WERI-Rb-1 (cell line): ENCODE measurements at regions not wholly inside any gene's neighbourhood (a gene's known extent, or its start where the extent isn't known, plus 50 kb on each side); places are given as distances from the start of the nearest gene placed in this dataset.

Source experiments
- DNase-seq: peaks from one replicate; pipeline ENCODE4 v3.0.0-alpha.2; 2020
- H3K27ac ChIP-seq: fragments of 250-450 bp; sonication (Bioruptor Pico); 2 replicates; pipeline ENCODE4 v1.5.1; 2020; ENCODE audit warnings: mild to moderate bottlenecking, moderate library complexity
- H3K27me3 ChIP-seq: fragments of 250-450 bp; sonication (Bioruptor Pico); 2 replicates; pipeline ENCODE4 v1.5.1; 2021; ENCODE audit warnings: mild to moderate bottlenecking, low read depth, moderate library complexity; ENCODE audit not compliant: insufficient read depth, severe bottlenecking
- H3K36me3 ChIP-seq: fragments of 250-450 bp; sonication (Bioruptor Pico); 2 replicates; pipeline ENCODE4 v1.5.1; 2020; ENCODE audit warnings: mild to moderate bottlenecking, moderate library complexity
- H3K4me3 ChIP-seq: 2 replicates; pipeline ENCODE4 v1.5.1; 2011; ENCODE audit warnings: low read depth, mild to moderate bottlenecking, control low read depth, low read length
- H3K9me3 ChIP-seq: fragments of 250-450 bp; sonication (Bioruptor Pico); 2 replicates; pipeline ENCODE4 v1.5.1; 2021; ENCODE audit warnings: mild to moderate bottlenecking, moderate library complexity; ENCODE audit not compliant: severe bottlenecking
- TF ChIP-seq, protein P1 (sequence below): IDR thresholded peaks from 2 replicates; pipeline ENCODE4 v1.5.1; 2011; ENCODE audit warnings: low read depth, mild to moderate bottlenecking, control low read depth, inconsistent platforms, low read length

DNA sequence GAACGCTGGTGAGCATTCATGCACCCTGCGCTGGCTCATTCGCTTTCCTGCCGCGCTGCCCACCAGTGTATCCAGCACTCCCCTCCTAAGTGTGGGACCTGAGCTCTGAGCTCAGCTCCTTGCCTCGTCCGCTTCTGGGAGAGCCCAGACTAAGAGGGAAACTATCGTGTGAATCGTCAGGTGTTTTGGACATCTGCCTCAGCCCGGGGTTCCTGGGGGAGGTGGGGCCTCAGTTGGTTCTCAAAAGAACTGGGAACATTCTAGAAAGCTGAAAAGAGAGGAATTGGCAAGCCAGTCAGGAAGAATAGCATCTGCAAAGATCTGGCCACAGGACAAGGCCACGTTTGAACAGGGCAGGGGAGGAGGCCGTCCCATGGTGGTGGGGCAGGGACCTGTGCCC lies 205.4 kb upstream of the CIBAR2 start:
- no peaks in the 10 kb centered on the region for H3K9me3 ChIP-seq
- H3K27ac ChIP-seq = no peak overlapping the region
- no peak for DNase-seq
- H3K36me3 ChIP-seq = no peaks in the 10 kb centered on the region
- H3K27me3 ChIP-seq = no peaks in the 10 kb centered on the region
- TF ChIP-seq, protein P1, sequence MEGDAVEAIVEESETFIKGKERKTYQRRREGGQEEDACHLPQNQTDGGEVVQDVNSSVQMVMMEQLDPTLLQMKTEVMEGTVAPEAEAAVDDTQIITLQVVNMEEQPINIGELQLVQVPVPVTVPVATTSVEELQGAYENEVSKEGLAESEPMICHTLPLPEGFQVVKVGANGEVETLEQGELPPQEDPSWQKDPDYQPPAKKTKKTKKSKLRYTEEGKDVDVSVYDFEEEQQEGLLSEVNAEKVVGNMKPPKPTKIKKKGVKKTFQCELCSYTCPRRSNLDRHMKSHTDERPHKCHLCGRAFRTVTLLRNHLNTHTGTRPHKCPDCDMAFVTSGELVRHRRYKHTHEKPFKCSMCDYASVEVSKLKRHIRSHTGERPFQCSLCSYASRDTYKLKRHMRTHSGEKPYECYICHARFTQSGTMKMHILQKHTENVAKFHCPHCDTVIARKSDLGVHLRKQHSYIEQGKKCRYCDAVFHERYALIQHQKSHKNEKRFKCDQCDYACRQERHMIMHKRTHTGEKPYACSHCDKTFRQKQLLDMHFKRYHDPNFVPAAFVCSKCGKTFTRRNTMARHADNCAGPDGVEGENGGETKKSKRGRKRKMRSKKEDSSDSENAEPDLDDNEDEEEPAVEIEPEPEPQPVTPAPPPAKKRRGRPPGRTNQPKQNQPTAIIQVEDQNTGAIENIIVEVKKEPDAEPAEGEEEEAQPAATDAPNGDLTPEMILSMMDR = no peak
- H3K4me3 ChIP-seq = no peak overlapping the region

DNA sequence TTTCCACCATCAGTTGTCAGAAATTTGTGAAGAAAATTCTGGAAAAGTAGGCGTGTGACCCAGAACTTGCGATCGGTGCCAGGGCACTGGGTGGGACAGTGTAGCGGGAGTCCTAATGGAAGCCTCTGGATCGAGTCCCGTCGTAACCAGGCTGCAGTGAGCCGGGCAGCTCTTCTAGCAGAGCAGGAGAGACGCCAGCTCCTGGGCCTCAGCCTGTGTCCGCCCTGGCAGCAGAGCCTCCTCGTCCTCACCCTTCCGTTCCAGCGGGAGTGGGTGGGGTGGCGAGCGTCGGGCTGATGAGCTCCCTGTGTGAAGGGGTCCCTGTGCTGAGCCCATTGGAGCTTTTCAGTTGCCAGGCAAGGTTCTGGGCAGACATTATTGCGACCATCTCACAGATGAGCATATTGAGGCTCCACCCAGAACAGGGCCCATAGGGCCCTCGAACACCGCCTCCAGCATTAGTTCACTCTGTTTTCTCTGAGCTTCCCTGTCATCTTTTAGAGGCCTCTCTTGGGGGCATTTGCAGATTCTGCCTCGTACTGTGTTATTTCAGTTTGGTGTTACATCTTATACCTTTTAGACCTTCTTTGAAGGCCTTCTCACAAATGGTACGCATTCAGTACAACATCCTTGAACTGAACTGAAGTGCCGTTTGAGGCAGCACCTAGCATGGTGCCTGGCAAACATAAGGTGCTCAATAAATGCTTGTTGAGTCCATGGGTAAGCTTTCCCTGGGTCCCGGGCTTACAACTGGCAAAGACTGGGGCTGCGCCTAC lies 207.1 kb upstream of the CIBAR2 start:
- TF ChIP-seq, protein P1 = no peak
- H3K4me3 ChIP-seq = no peak overlapping the region
- H3K9me3 ChIP-seq = no peaks in the 10 kb centered on the region
- no peak overlapping the region for H3K27ac ChIP-seq
- no peaks in the 10 kb centered on the region for H3K27me3 ChIP-seq
- H3K36me3 ChIP-seq = no peaks in the 10 kb centered on the region
- DNase-seq = no peak

DNA sequence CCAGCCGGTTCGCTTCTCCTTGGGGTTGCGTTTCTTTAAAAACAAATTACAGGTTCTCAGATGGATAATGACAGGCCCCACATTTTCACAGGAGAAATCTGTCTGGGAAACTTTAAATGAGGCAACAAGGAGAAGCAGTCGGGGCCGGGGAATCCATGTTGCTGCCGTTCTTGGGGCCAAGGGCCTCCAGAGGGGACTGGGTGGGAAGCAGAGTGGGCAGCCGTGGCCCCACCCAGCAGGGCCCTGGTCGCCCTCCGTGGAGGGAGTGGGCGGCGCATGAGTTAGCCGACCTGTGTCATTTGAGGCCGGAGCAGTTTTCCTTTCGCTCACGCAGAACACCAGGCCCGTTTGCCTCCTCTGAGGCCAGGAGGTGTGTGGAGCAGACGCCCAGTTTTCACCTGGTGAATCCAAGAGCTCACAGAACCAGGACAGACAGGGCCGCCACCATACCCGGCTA lies 207.7 kb upstream of the CIBAR2 start:
- H3K4me3 ChIP-seq = no peak overlapping the region
- TF ChIP-seq, protein P1 = no peak
- H3K27me3 ChIP-seq = no peaks in the 10 kb centered on the region
- H3K36me3 ChIP-seq = no peaks in the 10 kb centered on the region
- no peak overlapping the region for H3K27ac ChIP-seq
- DNase-seq = no peak
- H3K9me3 ChIP-seq = no peaks in the 10 kb centered on the region

DNA sequence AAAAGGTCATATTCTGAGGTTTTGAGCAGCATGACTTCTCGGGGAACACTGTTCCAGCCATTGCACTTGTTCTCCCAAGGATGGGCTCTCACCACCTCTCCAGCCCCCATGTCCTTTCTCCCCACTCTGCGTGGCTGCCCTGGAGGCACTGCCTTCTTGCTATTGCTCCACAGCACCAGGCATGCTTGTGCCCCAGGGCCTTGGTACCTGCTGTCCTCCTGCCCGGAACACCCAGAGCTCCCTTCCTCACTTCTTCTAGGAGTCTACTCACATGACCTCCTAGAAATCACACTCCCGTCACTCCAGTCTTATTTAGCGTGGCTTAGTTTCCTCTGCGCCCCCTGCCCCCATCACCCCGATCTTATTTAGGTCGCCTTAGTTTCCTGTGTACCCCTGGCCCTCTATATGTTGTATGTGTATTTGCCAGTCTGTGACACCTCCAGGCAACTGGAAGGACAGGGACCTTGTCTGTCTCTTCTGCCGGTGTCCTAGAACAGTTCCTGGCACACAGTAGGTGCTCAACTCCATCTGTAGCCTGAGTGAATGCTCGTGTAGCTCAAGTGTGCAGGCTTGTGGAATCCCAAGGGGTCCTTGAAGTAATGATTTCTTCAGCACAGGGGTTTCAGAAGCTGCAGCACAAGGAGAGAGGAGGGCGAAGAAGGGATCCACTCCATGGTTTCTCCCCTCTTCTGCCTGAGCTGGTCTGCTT lies 208.6 kb upstream of the CIBAR2 start:
- Histone ChIP-seq H3K9me3 (no peaks in the 10 kb centered on the region), H3K4me3 (no peak overlapping the region), H3K27me3 (no peaks in the 10 kb centered on the region), H3K36me3 (no peaks in the 10 kb centered on the region), H3K27ac (no peak overlapping the region)
- TF ChIP-seq, protein P1 = no peak
- DNase-seq = no peak

DNA sequence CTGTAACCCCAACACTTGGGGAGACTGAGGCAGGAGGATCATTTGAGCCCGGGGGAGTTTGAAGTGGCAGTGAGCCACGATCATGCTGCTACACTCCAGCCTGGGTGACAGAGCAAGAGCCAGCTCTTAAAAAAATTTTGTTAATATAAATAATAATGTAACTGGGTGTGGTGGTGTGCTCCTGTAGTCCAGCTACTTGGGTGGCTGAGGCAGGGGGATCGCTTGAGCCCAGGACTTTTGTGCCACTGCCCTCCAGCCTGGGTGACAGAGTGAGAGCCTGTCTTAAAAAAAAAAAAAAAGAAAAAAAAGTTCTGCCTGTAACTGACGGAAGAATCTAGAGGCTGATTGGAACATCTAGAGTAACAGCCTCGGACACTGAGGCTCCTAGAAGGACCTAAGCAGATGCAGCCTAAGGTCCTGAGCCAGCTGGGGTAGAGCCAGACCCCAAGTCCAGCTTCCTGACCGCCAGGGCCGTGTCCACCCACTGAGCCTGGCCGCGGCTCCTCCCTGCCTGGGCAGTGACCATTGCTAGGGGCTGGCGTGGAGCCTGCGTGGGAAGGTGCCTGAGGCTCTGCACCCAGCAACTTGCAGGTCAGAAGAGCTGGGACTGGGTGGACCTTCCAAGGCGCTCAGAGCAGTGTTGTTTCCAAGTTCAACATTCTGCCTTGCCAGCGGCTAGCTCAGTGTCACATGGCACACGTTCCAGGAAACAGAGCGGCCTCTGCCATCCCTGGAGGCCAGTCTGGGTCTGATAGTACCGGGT lies 209.4 kb upstream of the CIBAR2 start:
- TF ChIP-seq, protein P1 = no peak
- Histone ChIP-seq H3K36me3 (no peaks in the 10 kb centered on the region), H3K9me3 (no peaks in the 10 kb centered on the region), H3K27me3 (no peaks in the 10 kb centered on the region), H3K4me3 (no peak overlapping the region), H3K27ac (no peak overlapping the region)
- DNase-seq = no peak
